ENCODE measurements at regions not wholly inside any gene's neighbourhood (a gene's known extent, or its start where the extent isn't known, plus 50 kb on each side); places are given as distances from the start of the nearest gene placed in this dataset.

- no peak for DNase-seq (ENCODE audit: low spot score)
- no peaks in the 10 kb centered on the region for H3K27me3 ChIP-seq (replicated peaks; ENCODE audit: insufficient read depth)
- H3K36me3 ChIP-seq = no peaks in the 10 kb centered on the region
- no peaks in the 10 kb centered on the region for H3K9me3 ChIP-seq
- no peak for ATAC-seq (ENCODE audit: insufficient number of reproducible peaks, low FRiP score, low read depth)
- no peaks in the 10 kb centered on the region for H3K4me1 ChIP-seq (ENCODE audit: control insufficient read depth in 1 of 2, low read depth in 2 of 2)
- TF ChIP-seq CTCF (IDR thresholded peaks at IDR 0.05) = no peak
- no peak overlapping the region for H3K4me3 ChIP-seq
- H3K27ac ChIP-seq = no peak overlapping the region
These were observed 208.6 kb downstream of the CMPK2 start for GRCh38 chr2:6657136-6657535.

DNA sequence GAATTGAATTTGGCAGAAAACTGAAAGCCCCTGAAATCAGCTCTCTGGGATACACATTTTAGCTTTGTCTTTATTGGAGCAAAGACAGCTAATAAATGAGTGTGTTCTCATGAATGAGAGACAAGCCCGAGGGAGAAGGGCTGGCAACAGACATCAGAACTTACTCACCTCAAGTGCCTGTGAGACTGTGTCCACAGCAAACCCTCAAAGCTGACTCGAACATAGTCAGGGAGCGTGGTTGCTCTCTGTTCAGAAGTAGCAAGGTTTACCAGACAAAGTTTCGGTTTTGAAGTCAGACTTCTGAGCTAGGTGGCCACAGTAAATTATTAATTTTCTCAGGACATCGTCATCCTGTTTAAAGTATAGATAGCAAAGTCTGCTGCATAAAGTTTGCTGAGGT is 207.9 kb downstream of the CMPK2 start:
- no peak for ATAC-seq (ENCODE audit: insufficient number of reproducible peaks, low FRiP score, low read depth)
- no peak for DNase-seq (ENCODE audit: low spot score)
- Histone ChIP-seq H3K4me1 (ENCODE audit: control insufficient read depth in 1 of 2, low read depth in 2 of 2) (no peaks in the 10 kb centered on the region), H3K27ac (no peak overlapping the region), H3K36me3 (no peaks in the 10 kb centered on the region), H3K9me3 (no peaks in the 10 kb centered on the region), H3K4me3 (no peak overlapping the region), H3K27me3 (replicated peaks; ENCODE audit: insufficient read depth) (no peaks in the 10 kb centered on the region)
- no peak for TF ChIP-seq CTCF (IDR thresholded peaks at IDR 0.05)

- DNase-seq (ENCODE audit: low spot score) = no peak
- no peak for TF ChIP-seq CTCF (IDR thresholded peaks at IDR 0.05)
- no peak overlapping the region for H3K27ac ChIP-seq
- H3K9me3 ChIP-seq = no peaks in the 10 kb centered on the region
- H3K36me3 ChIP-seq = no peaks in the 10 kb centered on the region
- no peaks in the 10 kb centered on the region for H3K4me1 ChIP-seq (ENCODE audit: control insufficient read depth in 1 of 2, low read depth in 2 of 2)
- no peak overlapping the region for H3K4me3 ChIP-seq
- no peak for ATAC-seq (ENCODE audit: insufficient number of reproducible peaks, low FRiP score, low read depth)
- no peaks in the 10 kb centered on the region for H3K27me3 ChIP-seq (replicated peaks; ENCODE audit: insufficient read depth)
These were observed 201.2 kb downstream of the CMPK2 start for GRCh38 chr2:6664332-6665061.

DNA sequence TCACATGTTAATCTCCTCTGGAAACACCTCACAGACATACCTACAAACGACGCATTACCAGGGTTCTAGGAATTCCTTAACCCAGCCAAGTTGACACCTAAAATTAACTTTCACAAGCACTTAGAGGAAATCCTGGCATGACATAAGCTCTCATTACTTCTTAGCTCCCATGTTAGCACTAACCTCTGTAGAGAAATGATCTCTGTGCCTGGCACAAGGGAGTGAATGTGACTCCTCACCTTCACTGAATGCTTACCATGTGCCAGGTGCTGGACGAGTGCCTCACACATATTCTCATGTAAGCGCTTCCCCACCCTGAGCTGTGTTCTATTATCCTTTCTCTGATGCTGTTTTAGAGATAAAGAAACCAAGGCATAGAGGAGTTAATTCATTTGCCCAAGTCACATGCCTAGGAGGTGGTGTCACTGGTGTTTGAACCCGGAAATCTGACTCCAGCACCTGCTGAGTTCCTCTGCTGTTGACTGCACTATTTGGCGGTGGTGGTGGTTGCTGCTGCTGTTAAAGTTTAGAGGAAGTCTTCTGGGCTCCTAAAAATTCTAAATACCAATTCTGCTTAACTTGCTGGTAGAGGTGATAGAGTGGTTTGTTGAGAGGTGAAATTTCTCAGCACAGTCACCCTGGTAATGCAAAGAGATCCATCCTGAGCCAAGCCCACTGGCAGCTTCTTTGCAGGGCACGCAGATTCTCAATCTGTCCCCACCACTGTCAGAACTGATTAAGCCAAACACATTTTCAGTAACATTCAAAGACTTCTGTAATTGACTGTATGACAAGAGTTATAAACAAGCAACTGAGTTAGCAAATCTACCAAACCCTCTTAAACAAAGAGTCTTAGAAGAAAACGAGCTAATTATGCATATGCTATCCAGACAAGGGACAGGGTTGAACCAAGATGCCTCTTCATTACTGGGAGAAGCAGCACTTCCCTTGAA is 200.3 kb downstream of the CMPK2 start:
- Histone ChIP-seq H3K27ac (no peak overlapping the region), H3K4me3 (no peak overlapping the region), H3K4me1 (ENCODE audit: control insufficient read depth in 1 of 2, low read depth in 2 of 2) (no peaks in the 10 kb centered on the region), H3K9me3 (no peaks in the 10 kb centered on the region), H3K36me3 (no peaks in the 10 kb centered on the region), H3K27me3 (replicated peaks; ENCODE audit: insufficient read depth) (no peaks in the 10 kb centered on the region)
- no peak for TF ChIP-seq CTCF (IDR thresholded peaks at IDR 0.05)
- no peak for DNase-seq (ENCODE audit: low spot score)
- no peak for ATAC-seq (ENCODE audit: insufficient number of reproducible peaks, low FRiP score, low read depth)

- TF ChIP-seq CTCF (IDR thresholded peaks at IDR 0.05) = no peak
- Histone ChIP-seq H3K36me3 (no peaks in the 10 kb centered on the region), H3K27me3 (replicated peaks; ENCODE audit: insufficient read depth) (no peaks in the 10 kb centered on the region), H3K4me3 (no peak overlapping the region), H3K4me1 (ENCODE audit: control insufficient read depth in 1 of 2, low read depth in 2 of 2) (no peaks in the 10 kb centered on the region), H3K9me3 (no peaks in the 10 kb centered on the region), H3K27ac (no peak overlapping the region)
- no peak for ATAC-seq (ENCODE audit: insufficient number of reproducible peaks, low FRiP score, low read depth)
- no peak for DNase-seq (ENCODE audit: low spot score)
These were observed 198.4 kb downstream of the CMPK2 start for GRCh38 chr2:6667326-6667725.
